A673 (cell line): ENCODE measurements at regions not wholly inside any gene's neighbourhood (a gene's known extent, or its start where the extent isn't known, plus 50 kb on each side); places are given as distances from the start of the nearest gene placed in this dataset.

Source experiments
- CTCF ChIP-seq: fragments of 300-800, 200-600 bp; sonication (generic); conservative IDR thresholded peaks from 2 replicates; pipeline ENCODE4 v1.5.1; 2017; ENCODE audit warnings: low read depth, mild to moderate bottlenecking, antibody characterized with exemption, low read length, moderate library complexity, mixed read lengths
- EZH2 ChIP-seq: fragments of 200-600 bp; sonication (generic); IDR thresholded peaks from 2 replicates; pipeline ENCODE4 v1.6.1; 2017; ENCODE audit warnings: borderline replicate concordance, low read depth, mild to moderate bottlenecking, mixed read lengths, antibody characterized with exemption, low read length; ENCODE audit not compliant: poor library complexity, severe bottlenecking

- TF ChIP-seq CTCF: no peak
- TF ChIP-seq EZH2: no peak
Observed at GRCh38 chr3:65210026-65210814, 522.4 kb upstream of the ADAMTS9 start.
